ENCODE measurements at regions not wholly inside any gene's neighbourhood (a gene's known extent, or its start where the extent isn't known, plus 50 kb on each side); places are given as distances from the start of the nearest gene placed in this dataset.

DNA sequence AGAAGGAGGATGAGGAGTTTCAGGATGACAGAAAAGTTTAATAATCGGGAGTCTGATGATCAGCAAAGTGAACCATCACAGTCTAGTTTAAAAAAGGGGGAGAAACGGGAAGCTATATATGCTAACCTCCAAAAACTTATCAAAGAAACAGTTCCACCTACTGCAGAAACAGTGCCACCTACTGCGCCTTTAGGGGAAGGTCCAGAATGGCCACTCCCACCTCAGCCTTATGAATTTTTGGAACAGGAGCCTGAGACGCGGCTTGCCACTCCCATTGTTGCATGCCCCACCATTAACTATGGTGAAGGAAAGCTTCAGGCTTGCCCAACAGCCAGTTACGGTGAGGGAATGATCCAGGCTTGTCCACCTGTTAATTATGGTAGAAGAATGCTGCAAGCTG lies 929.0 kb downstream of the SLITRK6 start:
- Histone ChIP-seq H3K9me3 (ENCODE audit: low read depth) (no peaks in the 10 kb centered on the region), H3K4me1 (ENCODE audit: insufficient read depth) (no peaks in the 10 kb centered on the region), H3K27me3 (no peaks in the 10 kb centered on the region), H3K79me2 (no peaks in the 10 kb centered on the region), H3K27ac (no peak overlapping the region), H3K9me2 (replicated peaks; ENCODE audit: insufficient read depth) (no peaks in the 10 kb centered on the region), H4K20me1 (ENCODE audit: insufficient read depth, poor library complexity, severe bottlenecking) (no peaks in the 10 kb centered on the region), H3K4me3 (no peak overlapping the region), H3K4me2 (no peak overlapping the region), H3K36me3 (replicated peaks; ENCODE audit: insufficient read depth, low read depth) (no peaks in the 10 kb centered on the region), H2AFZ (no peak overlapping the region)
- no peak for DNase-seq (ENCODE audit: low spot score)
- no peak for TF ChIP-seq EZH2phosphoT487 (IDR thresholded peaks at IDR 0.05; ENCODE audit: low read depth, severe bottlenecking, unreplicated experiment)
- TF ChIP-seq EZH2 (IDR thresholded peaks at IDR 0.05; ENCODE audit: borderline replicate concordance): no peak
- TF ChIP-seq CTCF (IDR thresholded peaks at IDR 0.05; ENCODE audit: poor library complexity): no peak
- 87% methylated on average over 6 of the region's 6 CpGs for WGBS (ENCODE audit: low lambda C conversion rate, missing lambda C conversion rate)

- Histone ChIP-seq H3K9me2 (replicated peaks; ENCODE audit: insufficient read depth) (no peaks in the 10 kb centered on the region), H3K9me3 (ENCODE audit: low read depth) (no peaks in the 10 kb centered on the region), H3K79me2 (no peaks in the 10 kb centered on the region), H3K4me1 (ENCODE audit: insufficient read depth) (no peaks in the 10 kb centered on the region), H3K27ac (no peak overlapping the region), H3K4me2 (no peak overlapping the region), H2AFZ (no peak overlapping the region), H3K4me3 (no peak overlapping the region), H3K36me3 (replicated peaks; ENCODE audit: insufficient read depth, low read depth) (no peaks in the 10 kb centered on the region), H4K20me1 (ENCODE audit: insufficient read depth, poor library complexity, severe bottlenecking) (no peaks in the 10 kb centered on the region), H3K27me3 (no peaks in the 10 kb centered on the region)
- DNase-seq (ENCODE audit: low spot score): no peak
- TF ChIP-seq CTCF (IDR thresholded peaks at IDR 0.05; ENCODE audit: poor library complexity) (no peak), EZH2 (IDR thresholded peaks at IDR 0.05; ENCODE audit: borderline replicate concordance) (no peak), EZH2phosphoT487 (IDR thresholded peaks at IDR 0.05; ENCODE audit: low read depth, severe bottlenecking, unreplicated experiment) (no peak)
Observed at GRCh38 chr13:84867246-84867645, 932.0 kb downstream of the SLITRK6 start.

GRCh38 chr13:84865783-84866221 lies 933.4 kb downstream of the SLITRK6 start:
- no peak overlapping the region for H2AFZ ChIP-seq

More at GRCh38 chr13:84865783-84866221, 933.4 kb downstream of the SLITRK6 start:
- WGBS (ENCODE audit: low lambda C conversion rate, missing lambda C conversion rate): 82% methylated on average over 2 of the region's 2 CpGs
- DNase-seq (ENCODE audit: low spot score): no peak
- H3K27ac ChIP-seq: no peak overlapping the region
- no peaks in the 10 kb centered on the region for H3K27me3 ChIP-seq
- no peaks in the 10 kb centered on the region for H3K36me3 ChIP-seq (replicated peaks; ENCODE audit: insufficient read depth, low read depth)
- H3K9me3 ChIP-seq (ENCODE audit: low read depth): no peaks in the 10 kb centered on the region
- no peaks in the 10 kb centered on the region for H3K4me1 ChIP-seq (ENCODE audit: insufficient read depth)
- TF ChIP-seq EZH2 (IDR thresholded peaks at IDR 0.05; ENCODE audit: borderline replicate concordance): no peak
- no peak for TF ChIP-seq EZH2phosphoT487 (IDR thresholded peaks at IDR 0.05; ENCODE audit: low read depth, severe bottlenecking, unreplicated experiment)
- no peak for TF ChIP-seq CTCF (IDR thresholded peaks at IDR 0.05; ENCODE audit: poor library complexity)
- no peak overlapping the region for H3K4me3 ChIP-seq
- H3K9me2 ChIP-seq (replicated peaks; ENCODE audit: insufficient read depth): no peaks in the 10 kb centered on the region
- H3K79me2 ChIP-seq: no peaks in the 10 kb centered on the region
- no peak overlapping the region for H3K4me2 ChIP-seq
- H4K20me1 ChIP-seq (ENCODE audit: insufficient read depth, poor library complexity, severe bottlenecking): no peaks in the 10 kb centered on the region
